SK-MEL-5 (cell line): ENCODE measurements at regions not wholly inside any gene's neighbourhood (a gene's known extent, or its start where the extent isn't known, plus 50 kb on each side); places are given as distances from the start of the nearest gene placed in this dataset.
"Not testable (repeated sequence)": the region's sequence is repeated elsewhere in the genome, so short reads cannot be mapped to it uniquely, and the experiment has no call there.

Source experiments
- DNase-seq: peaks from one replicate; pipeline ENCODE4 v3.0.0-alpha.2; 2016; ENCODE audit warnings: low read depth, low spot score
- in situ Hi-C: cut with HindIII; loops from 2 replicates; pipeline ENCODE4 v1.10.0; 2016; ENCODE audit warnings: low sequenced_read_pairs, high pct_unique_total_duplicates, low pct_unique_long_range_greater_than_20kb

DNA sequence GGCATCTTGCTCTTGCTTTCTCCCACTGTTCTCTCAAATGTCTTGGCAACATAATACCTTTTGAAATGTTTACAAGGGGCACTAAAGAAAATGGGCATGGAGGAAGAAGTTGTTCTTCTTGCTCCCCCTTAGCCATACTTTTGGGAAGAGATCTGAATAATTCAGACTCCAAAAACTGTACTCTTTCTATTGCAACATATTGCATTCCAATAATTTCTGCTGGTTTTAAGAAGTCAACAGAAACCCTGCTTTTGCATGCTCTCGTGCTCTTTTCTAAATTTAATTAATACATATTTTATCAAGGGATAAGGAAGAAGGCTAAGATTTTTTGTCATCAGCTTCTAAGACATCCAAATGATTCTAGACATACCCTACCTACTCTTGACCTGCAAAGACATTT lies 409.9 kb upstream of the SOX5 start:
- DNase-seq = no peak
- in situ Hi-C loops = no loop called here

DNA sequence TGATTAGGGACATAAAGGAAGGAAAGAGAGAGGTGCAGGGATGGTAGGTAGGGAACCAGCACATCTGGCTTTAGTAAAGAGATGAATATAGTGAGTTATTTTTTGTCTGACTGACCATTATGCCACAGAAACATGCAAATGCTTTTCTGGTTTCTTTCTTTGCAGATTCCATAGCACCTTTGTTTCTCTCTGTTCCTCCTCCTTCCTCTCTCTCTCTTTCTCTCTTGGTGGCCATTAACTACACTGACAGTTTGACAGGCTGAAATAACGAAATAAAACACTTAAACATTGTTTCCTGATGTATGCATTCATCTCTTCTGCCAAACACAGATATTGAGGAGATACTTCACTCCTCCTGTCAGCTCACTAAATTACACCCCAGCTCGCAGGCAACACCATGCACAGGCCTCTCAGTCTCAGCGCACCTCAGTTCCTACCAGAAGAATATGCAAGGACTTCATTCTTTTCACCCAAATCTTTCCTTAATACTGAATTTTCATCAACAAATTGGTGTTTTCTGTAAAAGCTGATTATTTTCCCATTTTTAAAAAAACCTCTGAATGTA lies 406.9 kb upstream of the SOX5 start:
- in situ Hi-C loops = no loop called here
- no peak for DNase-seq

DNA sequence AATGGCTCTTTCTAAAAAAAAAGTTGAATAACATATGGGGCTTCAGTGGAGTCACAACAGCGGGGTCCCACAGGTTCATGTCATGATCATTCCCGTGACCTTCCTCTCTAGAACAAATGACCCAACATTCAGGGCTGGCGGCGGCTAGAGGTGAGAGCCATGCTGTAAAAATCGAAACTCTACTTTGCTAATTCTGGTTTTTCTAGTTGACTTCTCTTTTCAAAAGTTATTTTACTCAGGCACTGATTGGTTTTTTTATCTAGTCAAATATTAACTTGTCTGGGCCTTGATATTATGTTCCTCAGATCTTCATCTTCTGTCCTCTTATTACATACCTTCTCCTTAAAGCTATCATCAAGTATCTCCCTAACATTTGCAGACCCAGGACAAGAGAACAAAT lies 402.9 kb upstream of the SOX5 start:
- no peak for DNase-seq
- in situ Hi-C loops = no loop called here

DNA sequence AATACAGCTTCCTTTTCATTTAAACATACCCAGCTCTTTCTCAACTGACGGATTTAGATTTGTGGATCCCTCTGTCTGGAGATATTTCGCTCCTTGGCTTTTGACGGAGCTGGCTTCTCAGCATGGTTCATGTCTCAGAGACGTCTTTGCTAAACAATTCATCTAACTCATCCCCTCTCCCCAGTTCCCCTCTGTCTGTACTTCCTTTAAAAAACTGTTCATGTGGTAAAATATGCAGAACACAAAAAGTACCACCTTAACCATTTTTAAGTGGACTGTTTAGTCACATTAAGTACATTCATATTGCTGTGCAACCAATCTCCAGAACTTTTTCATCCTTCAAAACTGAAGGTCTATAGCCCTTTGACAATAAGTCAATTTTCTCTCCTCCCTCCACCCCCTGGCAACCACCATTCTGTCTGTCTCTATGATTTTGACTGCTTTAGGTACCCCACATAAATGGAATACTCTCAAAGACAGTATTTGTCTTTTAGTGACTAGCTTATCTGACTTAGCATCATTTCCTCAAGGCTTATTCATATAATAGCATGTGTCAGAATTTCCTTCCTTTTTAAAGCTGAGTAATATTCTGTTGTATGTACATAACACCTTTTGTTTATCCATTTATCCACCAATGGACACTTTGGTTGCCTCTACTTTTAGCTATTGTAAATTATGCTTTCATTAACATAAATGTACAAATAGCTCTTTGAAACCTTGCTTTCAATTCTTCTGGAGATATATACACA lies 399.8 kb upstream of the SOX5 start:
- no peak for DNase-seq
- in situ Hi-C loops = no loop called here

DNA sequence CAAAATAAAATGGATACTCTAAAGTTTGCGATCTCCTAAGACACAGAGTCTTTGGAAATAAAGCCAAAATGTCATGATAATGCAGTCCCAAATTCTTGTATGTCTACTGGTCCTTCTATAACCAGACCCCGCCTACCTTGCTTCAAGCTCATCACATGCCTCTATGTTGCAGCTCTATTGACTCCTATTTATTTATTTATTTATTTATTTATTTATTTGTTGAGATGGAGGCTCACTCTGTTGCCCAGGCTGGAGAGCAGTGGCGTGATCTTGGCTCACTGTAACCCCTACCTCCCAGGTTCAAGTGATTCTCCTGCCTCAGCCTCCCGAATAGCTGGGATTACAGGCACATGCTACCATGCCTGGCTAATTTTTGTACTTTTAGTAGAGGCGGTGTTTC lies 398.7 kb upstream of the SOX5 start:
- in situ Hi-C loops = not testable (repeated sequence)

DNA sequence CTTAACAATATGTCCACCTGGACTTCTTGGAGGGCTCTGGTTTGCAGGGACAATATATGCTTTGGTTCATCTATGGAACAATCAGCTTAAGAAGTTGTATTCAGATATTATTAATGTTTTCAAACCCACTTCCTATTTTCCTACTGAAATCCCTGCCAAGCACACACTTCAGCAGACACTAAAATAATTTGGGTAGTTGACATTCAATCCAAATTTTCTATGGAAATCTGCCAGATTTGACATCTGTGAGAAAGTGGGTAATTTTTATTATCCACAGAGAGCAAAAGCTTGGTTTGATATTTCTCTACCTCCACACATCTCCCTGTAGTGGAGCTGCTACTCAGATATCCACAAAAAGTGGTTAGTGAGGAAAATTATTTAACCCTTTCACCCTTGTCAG lies 378.8 kb upstream of the SOX5 start:
- no peak for DNase-seq
- in situ Hi-C loops = no loop called here

More for the DNA sequence above, 398.7 kb upstream of the SOX5 start:
- not testable (repeated sequence) for DNase-seq

DNA sequence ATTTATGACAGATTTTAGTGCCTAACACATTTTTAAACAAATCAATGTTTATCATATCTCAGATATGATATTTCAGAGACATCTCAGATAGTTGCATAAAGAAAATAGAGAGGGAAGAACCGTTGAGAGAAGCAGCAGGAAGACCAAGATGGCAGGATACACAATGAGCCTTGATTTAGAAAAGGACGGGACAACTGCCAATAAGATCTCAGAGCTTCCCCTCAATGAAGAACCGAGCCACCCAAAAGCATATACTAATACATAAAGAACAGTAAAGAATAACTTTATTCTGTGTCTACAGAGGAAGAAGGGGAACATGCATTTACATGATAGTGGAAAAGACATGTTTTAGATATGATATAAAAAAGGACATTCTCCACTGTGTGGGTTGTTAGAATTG lies 375.9 kb upstream of the SOX5 start:
- DNase-seq = no peak
- in situ Hi-C loops = no loop called here

DNA sequence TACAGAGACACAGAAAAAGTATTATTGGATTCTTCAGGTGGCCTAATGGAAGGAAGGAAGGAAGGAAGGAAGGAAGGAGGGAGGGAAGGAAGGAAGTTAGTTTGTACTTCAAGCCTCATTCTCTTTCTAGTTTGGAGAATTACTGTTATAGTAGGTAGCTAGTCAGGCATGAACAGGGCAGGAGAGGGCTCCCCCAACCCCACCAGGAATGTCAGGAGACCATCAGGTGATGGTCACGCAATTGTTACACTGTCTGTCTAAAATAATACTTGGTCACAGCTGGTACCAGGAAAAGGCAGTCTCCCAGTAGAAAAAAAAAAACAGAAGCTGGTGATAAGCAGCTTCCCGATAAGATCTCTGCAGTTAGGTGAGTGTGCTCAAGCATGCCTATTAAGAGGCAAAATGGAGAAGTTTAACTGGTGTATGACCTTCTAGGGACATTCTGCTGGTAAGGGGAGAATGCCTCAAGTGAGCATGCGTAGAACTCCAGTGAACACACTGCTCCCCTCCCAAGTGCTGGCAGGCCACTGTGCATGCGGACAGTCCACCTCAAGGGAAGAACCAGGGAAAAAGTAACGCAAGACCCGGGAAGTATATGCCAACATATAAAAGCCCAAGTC lies 358.4 kb upstream of the SOX5 start:
- no peak for DNase-seq
- in situ Hi-C loops = no loop called here

DNA sequence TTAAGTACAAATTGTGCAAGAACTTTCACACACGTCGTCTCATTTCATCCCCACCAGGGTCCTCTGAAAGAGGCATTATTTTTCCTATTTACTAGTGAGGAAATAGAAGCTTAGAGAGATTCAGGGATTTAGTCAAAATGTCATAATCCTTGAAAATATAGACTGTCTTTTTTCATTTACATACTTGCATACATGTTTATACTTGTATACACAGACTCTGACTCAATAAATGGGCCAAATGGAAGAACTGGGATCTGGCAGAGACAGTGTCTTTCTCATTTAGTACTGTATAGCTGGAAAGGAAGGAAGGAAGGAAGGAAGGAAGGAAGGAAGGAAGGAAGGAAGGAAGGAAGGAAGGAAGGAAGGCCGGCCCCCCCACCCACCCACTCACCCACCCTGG lies 357.7 kb upstream of the SOX5 start:
- no peak for DNase-seq
- in situ Hi-C loops = no loop called here

DNA sequence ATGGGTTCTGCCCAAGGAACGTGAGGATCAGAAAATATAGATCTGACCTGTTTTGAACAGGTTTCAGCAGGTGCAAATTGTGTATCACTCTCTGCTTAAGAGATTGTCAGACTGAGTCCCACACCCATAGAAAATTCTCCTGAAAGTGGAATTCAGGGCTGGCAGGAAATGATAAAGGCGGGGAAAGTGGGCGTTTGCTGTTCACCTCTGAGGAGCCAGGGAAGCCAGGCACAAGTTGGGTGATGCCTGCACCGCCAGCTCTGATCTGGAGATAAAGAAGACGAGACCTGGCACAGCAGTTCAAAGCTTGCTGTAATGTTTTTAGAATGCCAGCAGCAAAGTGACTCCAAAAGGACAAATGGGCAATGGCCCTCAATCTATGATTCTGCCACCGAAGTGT lies 356.5 kb upstream of the SOX5 start:
- no peak for DNase-seq
- in situ Hi-C loops = no loop called here

DNA sequence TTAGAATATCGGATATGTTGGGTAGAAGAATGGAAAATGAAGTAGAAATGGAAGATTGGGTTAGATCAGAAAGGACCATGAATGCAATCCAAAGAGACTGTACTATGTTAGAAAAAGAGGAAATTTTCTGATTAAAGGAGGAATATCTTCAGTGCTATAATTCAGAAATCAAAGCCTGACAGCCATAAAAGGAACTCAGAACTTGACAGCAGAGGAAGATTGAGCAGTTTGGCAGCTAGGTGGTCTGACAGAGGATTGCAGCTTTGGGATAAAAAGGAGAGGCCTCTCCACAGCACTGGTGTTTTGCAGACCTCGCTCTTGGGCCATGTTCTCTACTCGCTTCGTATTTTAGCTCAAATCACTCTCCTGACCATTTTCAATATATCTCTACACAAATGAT lies 354.8 kb upstream of the SOX5 start:
- no peak for DNase-seq

DNA sequence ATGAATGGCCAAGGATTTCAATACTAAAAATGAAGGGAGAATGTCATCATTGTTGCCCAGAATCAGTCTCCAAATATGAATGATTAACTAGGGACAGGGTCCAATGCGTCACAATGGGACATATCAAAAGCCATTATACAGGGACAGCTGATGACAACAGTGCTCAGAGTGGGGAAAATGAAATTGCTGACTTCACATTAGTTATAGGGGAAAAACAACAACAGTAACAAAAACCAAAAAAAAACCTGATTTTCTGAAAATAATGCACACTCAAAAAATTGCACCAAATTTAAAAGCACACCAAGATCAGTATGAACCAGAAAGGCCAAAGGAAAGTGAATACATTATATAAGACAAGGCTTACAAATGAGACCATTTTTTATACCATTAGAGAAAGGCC lies 353.2 kb upstream of the SOX5 start:
- DNase-seq = no peak
- in situ Hi-C loops = no loop called here

More for the DNA sequence above, 354.8 kb upstream of the SOX5 start:
- in situ Hi-C loops = no loop called here

DNA sequence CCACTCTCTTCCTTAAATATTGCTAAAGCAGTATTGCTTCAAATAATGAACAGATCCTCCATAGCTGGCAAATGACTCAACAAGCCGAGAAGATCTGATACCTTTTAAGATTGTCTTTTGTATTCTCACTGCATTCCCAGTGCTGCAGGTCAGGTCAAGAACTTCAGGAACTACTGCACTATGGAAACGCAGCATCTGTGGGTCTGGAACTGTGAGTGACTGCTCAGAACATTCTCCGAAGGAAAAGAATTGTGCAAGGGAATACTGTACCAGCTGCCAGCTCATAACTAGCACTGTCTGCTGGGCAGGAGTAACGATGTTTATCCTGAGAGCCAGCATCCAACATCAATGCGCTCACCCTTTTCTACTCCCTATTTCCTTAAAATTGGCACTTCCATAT lies 348.0 kb upstream of the SOX5 start:
- DNase-seq = no peak
- in situ Hi-C loops = no loop called here

DNA sequence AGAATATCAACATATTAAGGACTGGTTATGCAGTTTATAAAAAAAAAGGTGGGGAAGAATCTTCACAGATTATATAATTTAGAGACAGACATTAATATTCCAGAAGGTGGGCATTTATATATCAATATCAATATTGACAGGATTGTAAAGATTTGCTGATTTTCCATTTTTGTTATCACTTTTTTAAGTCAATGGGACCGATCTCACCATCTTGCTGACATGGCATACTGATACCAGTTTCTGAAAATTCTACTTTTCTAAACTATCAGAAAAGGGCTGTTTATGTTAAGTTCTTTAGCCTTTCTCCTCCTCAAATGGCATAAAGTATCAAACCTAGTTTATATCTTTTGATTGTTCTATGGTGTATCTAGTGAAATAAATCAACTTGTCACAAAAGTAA lies 344.1 kb upstream of the SOX5 start:
- in situ Hi-C loops = no loop called here
- no peak for DNase-seq

DNA sequence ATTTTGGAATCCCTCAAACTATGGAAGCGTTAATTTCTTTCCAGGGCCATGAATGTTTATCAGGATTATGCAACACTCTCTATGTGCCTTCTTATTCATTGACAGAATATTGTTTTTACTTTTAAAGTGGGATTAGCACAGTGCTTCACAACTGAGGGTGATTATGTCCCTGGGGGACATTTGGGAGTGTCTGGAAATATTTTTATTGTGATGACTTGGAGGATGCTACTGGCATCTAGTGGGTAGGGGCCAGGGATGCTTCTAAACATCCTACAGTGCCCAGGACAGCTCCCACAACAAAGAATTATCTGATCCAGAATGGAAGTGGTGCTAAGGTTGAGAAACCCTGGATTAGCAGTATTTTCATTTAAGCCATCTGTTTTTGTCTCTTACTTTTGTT lies 338.5 kb upstream of the SOX5 start:
- DNase-seq = no peak
- in situ Hi-C loops = no loop called here

DNA sequence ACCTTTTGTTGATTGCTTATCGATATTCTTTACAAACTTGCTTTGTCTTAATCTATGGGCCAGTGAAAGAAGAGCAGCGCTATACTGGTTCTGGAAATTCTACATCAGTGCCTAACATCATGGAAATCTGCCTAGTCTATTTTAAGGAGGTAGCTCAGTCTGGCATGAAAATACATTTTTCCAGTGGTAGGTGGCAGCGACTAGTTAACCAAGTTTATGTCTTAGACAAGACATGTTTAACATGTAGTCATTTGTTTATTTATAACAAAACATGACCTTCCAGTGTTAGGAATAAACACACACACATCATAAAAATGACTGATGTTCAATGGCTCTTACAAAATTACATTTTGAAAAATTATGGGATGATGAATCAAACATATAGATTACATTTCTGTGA lies 336.0 kb upstream of the SOX5 start:
- in situ Hi-C loops = no loop called here
- no peak for DNase-seq

DNA sequence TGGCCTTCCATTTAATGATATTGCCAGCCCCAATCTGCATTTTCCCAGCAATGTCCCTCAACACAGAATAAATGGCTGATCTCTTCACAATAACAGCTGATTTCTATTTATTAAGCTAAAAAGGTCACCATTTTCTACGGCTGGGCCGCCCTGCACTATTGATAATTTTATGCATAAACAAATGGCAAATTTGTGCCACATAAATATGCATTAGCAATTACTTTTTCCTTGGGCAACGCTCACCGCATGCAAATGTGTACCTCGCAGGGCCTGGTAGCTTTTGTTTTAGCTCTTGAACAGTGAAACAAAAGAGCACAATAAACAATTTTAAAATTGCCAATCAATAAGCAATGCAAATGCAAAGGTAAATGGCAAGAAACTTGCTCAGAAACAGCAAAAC lies 331.9 kb upstream of the SOX5 start:
- no peak for DNase-seq
- in situ Hi-C loops = no loop called here

DNA sequence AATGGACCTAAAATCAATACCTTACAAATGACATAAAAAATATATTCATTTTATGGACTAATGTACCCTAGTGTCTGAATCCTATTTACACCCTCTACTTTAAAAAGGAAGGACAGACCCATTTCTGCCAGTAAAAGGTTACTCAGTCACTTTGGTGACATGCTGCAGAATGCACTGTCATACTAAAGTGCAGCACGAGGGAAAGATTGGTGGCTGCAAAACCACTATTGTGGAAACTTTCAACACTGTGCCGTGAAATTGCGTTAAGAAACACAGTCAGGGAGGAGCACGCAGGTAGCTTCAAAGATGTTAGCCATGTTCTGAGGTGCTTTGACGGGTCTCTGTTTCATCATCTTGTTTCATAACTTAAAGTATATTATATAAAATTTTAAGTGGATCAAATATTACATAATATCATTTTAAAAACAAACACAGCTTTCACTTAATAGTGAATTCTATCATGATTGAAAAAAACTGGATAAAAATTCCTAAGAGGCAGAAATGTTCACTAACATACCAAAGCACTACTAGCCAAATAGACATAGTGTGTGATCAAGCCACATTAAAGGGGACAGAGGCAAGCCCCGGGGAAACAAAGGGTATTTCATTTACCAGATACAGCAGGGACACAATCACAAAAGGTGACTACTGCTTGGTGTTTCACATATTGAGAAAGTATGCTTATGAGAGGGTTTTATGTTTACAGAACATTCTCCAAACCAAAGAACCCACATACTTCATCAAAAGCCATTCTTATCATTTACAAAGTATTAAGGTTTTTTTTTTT lies 330.8 kb upstream of the SOX5 start:
- in situ Hi-C loops = no loop called here
- DNase-seq = no peak

DNA sequence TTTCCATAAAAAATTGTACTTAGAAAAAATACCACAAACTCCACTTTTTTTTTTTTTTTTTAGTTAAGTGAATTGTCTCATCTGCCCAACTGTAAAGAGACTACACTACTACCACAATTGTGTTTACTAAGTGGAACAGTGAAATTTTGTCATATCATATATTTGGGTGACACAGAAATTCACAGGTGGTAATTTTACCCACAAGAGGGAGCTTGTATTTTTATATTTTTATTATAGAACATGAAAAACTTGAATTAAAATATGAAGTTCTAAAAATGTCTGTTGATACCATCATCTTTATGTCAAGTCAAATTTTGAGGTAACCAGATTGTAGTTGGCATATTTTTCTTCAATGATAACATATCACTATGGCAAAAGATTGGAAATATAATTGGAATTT lies 329.4 kb upstream of the SOX5 start:
- no peak for DNase-seq
- in situ Hi-C loops = no loop called here
